ENCODE measurements at regions not wholly inside any gene's neighbourhood (a gene's known extent, or its start where the extent isn't known, plus 50 kb on each side); places are given as distances from the start of the nearest gene placed in this dataset.
A peak's percentile ranks its signal among the peaks of the same experiment; 100 is the strongest.

DNA sequence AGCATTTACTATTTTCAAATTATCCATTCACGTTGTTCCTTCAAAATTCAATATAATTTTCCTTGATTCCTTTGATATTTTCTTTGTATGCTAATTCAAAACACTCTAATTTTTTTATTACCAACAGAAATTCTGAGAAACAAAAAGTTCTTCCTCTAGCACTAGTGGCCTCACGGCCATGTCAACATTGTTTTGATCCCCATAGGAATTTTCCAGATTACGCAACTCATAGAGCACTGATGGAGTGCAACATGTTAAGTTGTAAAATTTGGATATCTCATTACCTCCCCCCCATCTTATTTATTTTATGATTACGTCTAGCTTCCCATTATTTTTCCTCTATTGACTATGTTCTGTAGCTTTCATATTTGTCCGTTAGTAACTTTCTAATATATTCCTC is 745.3 kb downstream of the TUSC7 start (continued):
- TF ChIP-seq, protein P1, sequence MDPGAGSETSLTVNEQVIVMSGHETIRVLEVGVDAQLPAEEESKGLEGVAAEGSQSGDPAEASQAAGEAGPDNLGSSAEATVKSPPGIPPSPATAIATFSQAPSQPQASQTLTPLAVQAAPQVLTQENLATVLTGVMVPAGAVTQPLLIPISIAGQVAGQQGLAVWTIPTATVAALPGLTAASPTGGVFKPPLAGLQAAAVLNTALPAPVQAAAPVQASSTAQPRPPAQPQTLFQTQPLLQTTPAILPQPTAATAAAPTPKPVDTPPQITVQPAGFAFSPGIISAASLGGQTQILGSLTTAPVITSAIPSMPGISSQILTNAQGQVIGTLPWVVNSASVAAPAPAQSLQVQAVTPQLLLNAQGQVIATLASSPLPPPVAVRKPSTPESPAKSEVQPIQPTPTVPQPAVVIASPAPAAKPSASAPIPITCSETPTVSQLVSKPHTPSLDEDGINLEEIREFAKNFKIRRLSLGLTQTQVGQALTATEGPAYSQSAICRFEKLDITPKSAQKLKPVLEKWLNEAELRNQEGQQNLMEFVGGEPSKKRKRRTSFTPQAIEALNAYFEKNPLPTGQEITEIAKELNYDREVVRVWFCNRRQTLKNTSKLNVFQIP (CRISPR knock-in tag; IDR thresholded peaks at IDR 0.05; ENCODE audit: borderline replicate concordance, low read depth) = no peak
- TF ChIP-seq BACH2 (CRISPR knock-in tag; IDR thresholded peaks at IDR 0.05; ENCODE audit: borderline replicate concordance) = no peak
- TF ChIP-seq, protein P2, sequence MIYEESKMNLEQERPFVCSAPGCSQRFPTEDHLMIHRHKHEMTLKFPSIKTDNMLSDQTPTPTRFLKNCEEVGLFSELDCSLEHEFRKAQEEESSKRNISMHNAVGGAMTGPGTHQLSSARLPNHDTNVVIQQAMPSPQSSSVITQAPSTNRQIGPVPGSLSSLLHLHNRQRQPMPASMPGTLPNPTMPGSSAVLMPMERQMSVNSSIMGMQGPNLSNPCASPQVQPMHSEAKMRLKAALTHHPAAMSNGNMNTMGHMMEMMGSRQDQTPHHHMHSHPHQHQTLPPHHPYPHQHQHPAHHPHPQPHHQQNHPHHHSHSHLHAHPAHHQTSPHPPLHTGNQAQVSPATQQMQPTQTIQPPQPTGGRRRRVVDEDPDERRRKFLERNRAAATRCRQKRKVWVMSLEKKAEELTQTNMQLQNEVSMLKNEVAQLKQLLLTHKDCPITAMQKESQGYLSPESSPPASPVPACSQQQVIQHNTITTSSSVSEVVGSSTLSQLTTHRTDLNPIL (CRISPR knock-in tag; IDR thresholded peaks at IDR 0.05; ENCODE audit: low read depth) = no peak
- no peak for TF ChIP-seq ZNF8 (CRISPR knock-in tag; IDR thresholded peaks at IDR 0.05)
- TF ChIP-seq ZNF70 (CRISPR knock-in tag; IDR thresholded peaks at IDR 0.05) = no peak
- no peak for TF ChIP-seq PPARA (CRISPR knock-in tag; IDR thresholded peaks at IDR 0.05; ENCODE audit: borderline replicate concordance)
- TF ChIP-seq ZFP30 (CRISPR knock-in tag; IDR thresholded peaks at IDR 0.05) = no peak
- TF ChIP-seq, protein P3, sequence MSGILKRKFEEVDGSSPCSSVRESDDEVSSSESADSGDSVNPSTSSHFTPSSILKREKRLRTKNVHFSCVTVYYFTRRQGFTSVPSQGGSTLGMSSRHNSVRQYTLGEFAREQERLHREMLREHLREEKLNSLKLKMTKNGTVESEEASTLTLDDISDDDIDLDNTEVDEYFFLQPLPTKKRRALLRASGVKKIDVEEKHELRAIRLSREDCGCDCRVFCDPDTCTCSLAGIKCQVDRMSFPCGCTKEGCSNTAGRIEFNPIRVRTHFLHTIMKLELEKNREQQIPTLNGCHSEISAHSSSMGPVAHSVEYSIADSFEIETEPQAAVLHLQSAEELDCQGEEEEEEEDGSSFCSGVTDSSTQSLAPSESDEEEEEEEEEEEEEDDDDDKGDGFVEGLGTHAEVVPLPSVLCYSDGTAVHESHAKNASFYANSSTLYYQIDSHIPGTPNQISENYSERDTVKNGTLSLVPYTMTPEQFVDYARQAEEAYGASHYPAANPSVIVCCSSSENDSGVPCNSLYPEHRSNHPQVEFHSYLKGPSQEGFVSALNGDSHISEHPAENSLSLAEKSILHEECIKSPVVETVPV (CRISPR knock-in tag; IDR thresholded peaks at IDR 0.05) = no peak

DNA sequence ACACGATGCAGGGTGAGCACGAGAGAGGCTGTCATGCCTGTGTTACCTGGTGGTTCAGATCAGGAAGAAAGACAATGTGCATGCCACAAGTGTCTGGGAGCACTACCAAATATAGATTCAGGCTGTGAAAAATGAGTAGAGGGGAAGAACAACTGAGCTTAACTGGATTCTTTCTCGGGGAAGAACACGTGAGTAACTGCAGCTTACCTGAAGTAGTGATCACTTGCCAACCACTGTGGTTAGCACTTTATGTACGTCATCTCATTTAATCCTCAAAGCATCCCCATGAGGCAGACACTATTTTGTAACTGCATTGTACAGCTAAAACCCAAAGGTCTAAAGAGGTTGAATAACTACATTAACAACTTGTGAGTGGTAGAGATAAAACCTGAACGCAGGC is 746.2 kb downstream of the TUSC7 start:
- ATAC-seq = no peak
- TF ChIP-seq ZFP3 (CRISPR knock-in tag; IDR thresholded peaks at IDR 0.05) (no peak), ESRRG (CRISPR knock-in tag; IDR thresholded peaks at IDR 0.05) (no peak), TCF4 (CRISPR knock-in tag; IDR thresholded peaks at IDR 0.05; ENCODE audit: borderline replicate concordance) (no peak), BACH2 (CRISPR knock-in tag; IDR thresholded peaks at IDR 0.05; ENCODE audit: borderline replicate concordance) (no peak)
- TF ChIP-seq, protein P4, sequence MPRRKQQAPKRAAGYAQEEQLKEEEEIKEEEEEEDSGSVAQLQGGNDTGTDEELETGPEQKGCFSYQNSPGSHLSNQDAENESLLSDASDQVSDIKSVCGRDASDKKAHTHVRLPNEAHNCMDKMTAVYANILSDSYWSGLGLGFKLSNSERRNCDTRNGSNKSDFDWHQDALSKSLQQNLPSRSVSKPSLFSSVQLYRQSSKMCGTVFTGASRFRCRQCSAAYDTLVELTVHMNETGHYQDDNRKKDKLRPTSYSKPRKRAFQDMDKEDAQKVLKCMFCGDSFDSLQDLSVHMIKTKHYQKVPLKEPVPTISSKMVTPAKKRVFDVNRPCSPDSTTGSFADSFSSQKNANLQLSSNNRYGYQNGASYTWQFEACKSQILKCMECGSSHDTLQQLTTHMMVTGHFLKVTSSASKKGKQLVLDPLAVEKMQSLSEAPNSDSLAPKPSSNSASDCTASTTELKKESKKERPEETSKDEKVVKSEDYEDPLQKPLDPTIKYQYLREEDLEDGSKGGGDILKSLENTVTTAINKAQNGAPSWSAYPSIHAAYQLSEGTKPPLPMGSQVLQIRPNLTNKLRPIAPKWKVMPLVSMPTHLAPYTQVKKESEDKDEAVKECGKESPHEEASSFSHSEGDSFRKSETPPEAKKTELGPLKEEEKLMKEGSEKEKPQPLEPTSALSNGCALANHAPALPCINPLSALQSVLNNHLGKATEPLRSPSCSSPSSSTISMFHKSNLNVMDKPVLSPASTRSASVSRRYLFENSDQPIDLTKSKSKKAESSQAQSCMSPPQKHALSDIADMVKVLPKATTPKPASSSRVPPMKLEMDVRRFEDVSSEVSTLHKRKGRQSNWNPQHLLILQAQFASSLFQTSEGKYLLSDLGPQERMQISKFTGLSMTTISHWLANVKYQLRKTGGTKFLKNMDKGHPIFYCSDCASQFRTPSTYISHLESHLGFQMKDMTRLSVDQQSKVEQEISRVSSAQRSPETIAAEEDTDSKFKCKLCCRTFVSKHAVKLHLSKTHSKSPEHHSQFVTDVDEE (CRISPR knock-in tag; IDR thresholded peaks at IDR 0.05) = no peak
- TF ChIP-seq, protein P1 (CRISPR knock-in tag; IDR thresholded peaks at IDR 0.05; ENCODE audit: borderline replicate concordance, low read depth) = no peak

DNA sequence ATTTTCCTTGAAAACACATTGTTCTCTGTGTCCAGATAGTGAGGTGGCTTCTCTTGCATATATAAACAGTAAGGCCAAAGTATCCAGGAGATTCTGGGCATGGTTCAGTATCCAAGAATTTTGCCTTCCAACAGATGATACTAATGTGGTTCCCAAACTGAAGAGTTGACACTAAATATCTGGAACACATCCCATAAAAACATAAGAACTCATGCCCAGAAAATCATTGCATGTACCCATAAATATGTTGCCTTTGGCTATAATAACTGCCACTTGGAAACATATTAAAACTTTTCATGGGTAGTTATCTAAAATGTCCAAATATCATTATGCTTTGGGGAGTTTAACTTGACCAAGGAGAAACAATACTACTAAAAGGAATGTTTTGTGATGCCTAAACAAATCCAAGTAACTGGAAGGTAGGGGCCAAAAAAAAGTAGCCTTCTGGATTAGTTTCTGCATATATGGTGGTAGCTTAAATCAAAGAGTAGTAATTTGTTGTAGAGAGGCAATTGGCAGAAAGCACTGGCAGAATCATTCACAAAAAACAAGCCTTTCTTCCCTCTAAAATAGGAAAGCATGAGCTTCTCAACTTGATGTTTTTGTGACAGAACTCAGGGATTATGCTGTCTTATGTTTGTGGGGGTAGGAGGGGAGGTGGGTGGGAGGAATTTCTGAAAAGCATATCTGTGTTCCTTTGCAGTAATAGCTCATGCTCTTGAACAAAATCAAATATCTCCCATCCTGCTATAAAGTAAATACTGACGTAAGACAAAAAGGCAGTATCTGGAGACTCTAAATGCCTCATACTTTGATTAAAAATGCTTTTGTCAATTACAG is 753.9 kb downstream of the TUSC7 start:
- ATAC-seq = no peak
- no peak for TF ChIP-seq TCF4 (CRISPR knock-in tag; IDR thresholded peaks at IDR 0.05; ENCODE audit: borderline replicate concordance)
- TF ChIP-seq ISL1 (CRISPR knock-in tag; IDR thresholded peaks at IDR 0.05) = 0 out of 2 replicates have a peak, but pooled peaks have one; percentile 11
- no peak for TF ChIP-seq ZC3H10 (CRISPR knock-in tag; IDR thresholded peaks at IDR 0.05)

DNA sequence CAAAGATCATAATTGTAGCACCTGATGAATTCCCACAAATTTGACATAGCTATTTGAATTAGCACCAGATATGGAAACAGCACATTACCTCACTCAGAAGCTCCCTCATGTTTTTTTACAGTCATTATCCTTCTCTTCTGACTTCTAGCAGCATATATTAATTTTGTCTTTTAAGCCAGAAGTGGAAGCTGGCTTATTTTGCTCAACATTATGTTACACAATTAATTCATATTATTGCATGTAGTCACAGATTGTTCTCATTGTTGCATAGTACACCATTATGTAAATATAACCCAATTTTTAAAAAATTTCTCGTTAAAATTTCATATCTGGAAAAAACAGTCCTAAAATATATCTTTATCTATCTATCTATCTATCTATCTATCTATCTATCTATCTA is 762.3 kb downstream of the TUSC7 start:
- ATAC-seq = no peak
- TF ChIP-seq SNAI2 (CRISPR knock-in tag; IDR thresholded peaks at IDR 0.05) (no peak), ZC3H10 (CRISPR knock-in tag; IDR thresholded peaks at IDR 0.05) (no peak), CSDC2 (CRISPR knock-in tag; IDR thresholded peaks at IDR 0.05) (no peak), ZNF565 (CRISPR knock-in tag; conservative IDR thresholded peaks at IDR 0.05; ENCODE audit: low read depth) (no peak), ISL1 (CRISPR knock-in tag; IDR thresholded peaks at IDR 0.05) (no peak), OSR1 (CRISPR knock-in tag; IDR thresholded peaks at IDR 0.05) (no peak), ZFP3 (CRISPR knock-in tag; IDR thresholded peaks at IDR 0.05) (no peak), PPARA (CRISPR knock-in tag; IDR thresholded peaks at IDR 0.05; ENCODE audit: borderline replicate concordance) (no peak)

Data from SK-N-SH treated with all-trans-retinoic acid at 6 μM for 48 hours (cell line).